GM12878 (cell line): ENCODE measurements at regions not wholly inside any gene's neighbourhood (a gene's known extent, or its start where the extent isn't known, plus 50 kb on each side); places are given as distances from the start of the nearest gene placed in this dataset.

Experiments used
- BHLHE40 ChIP-seq, 2 experiments: fragments of 450-650 bp in 1 of 2; IDR thresholded peaks; 2 replicates each; pipeline ENCODE4 v1.6.1; 2011 to 2017; ENCODE audit warnings: low read depth in 2 of 2, borderline replicate concordance in 1 of 2, improper control_type of control experiment in 1 of 2, low read length in 1 of 2, mild to moderate bottlenecking in 1 of 2
- CHD2 ChIP-seq: IDR thresholded peaks from 2 replicates; pipeline ENCODE4 v1.6.1; 2011; ENCODE audit warnings: low read depth, low read length, improper control_type of control experiment, borderline replicate concordance
- CREM ChIP-seq: IDR thresholded peaks from 2 replicates; pipeline ENCODE4 v1.6.1; 2014; ENCODE audit warnings: antibody characterized with exemption, low read depth
- IRF3 ChIP-seq: fragments of 450-650 bp; IDR thresholded peaks from 2 replicates; pipeline ENCODE4 v1.6.1; 2014; ENCODE audit warnings: mild to moderate bottlenecking
- MXI1 ChIP-seq: fragments of 150-350 bp; IDR thresholded peaks from 2 replicates; pipeline ENCODE4 v1.6.1; 2011; ENCODE audit warnings: low read depth, mild to moderate bottlenecking, inconsistent platforms, low read length, improper control_type of control experiment
- NFYA ChIP-seq: IDR thresholded peaks from 2 replicates; pipeline ENCODE4 v1.6.1; 2011; ENCODE audit warnings: low read depth, mild to moderate bottlenecking, low read length, improper control_type of control experiment, borderline replicate concordance
- POLR2A ChIP-seq: IDR thresholded peaks from 2 replicates; pipeline ENCODE4 v1.6.1; 2011; ENCODE audit warnings: low read depth, mild to moderate bottlenecking, low read length
- RFX5 ChIP-seq: IDR thresholded peaks from 2 replicates; pipeline ENCODE4 v1.6.1; 2011; ENCODE audit warnings: low read depth, low read length, improper control_type of control experiment
- SIX5 ChIP-seq: IDR thresholded peaks from 2 replicates; pipeline ENCODE4 v1.6.1; 2011; ENCODE audit warnings: mild to moderate bottlenecking, low read depth, low read length, moderate library complexity; ENCODE audit not compliant: severe bottlenecking
- SPI1 ChIP-seq: IDR thresholded peaks from 2 replicates; pipeline ENCODE4 v1.6.1; 2011; ENCODE audit warnings: low read depth, mild to moderate bottlenecking, low read length, moderate library complexity, borderline replicate concordance; ENCODE audit not compliant: insufficient read depth
- TCF7 ChIP-seq: IDR thresholded peaks from 2 replicates; pipeline ENCODE4 v1.6.1; 2014; ENCODE audit warnings: antibody characterized with exemption, borderline replicate concordance
- TF ChIP-seq, protein P1 (sequence below), 3 experiments: IDR thresholded peaks in 2 of 3; conservative IDR thresholded peaks in 1 of 3; 2 replicates each; pipeline ENCODE4 v1.5.1; 2011; ENCODE audit warnings: low read depth in 3 of 3, low read length in 3 of 3, mild to moderate bottlenecking in 3 of 3, control low read depth in 2 of 3, moderate library complexity in 2 of 3, inconsistent platforms in 1 of 3, mixed read lengths in 1 of 3; ENCODE audit not compliant: control insufficient read depth in 2 of 3, insufficient read depth in 1 of 3; ENCODE audit errors: extremely low read depth in 1 of 3

DNA sequence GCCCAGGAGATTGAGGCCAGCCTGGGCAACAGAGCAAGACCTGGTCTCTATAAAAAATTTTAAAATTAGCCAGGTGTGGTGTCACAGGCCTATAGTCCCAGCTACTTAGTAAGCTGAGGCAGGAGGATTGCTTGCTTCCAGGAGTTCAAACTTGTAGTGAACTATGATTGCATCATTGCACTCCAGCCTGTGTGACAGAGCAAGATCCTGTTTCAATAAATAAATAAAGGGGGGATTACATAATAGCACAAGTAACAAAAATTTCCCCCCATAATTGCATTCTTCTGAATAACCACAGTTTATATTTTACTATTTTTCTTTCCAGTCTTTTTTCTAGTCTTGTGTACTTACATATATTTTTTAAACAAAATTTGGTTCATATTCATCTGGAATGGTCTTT is 135.6 kb downstream of the CHIC2 start:
- TF ChIP-seq IRF3 (no peak), CREM (no peak), NFYA (no peak), SIX5 (no peak), RFX5 (no peak), SPI1 (no peak), POLR2A (no peak), MXI1 (no peak), BHLHE40 (IDR thresholded peaks at IDR 0.05; ENCODE audit: borderline replicate concordance in 1 of 2, low read depth in 2 of 2, low read length in 1 of 2) (no peak), TCF7 (no peak), CHD2 (no peak)
- TF ChIP-seq, protein P1, sequence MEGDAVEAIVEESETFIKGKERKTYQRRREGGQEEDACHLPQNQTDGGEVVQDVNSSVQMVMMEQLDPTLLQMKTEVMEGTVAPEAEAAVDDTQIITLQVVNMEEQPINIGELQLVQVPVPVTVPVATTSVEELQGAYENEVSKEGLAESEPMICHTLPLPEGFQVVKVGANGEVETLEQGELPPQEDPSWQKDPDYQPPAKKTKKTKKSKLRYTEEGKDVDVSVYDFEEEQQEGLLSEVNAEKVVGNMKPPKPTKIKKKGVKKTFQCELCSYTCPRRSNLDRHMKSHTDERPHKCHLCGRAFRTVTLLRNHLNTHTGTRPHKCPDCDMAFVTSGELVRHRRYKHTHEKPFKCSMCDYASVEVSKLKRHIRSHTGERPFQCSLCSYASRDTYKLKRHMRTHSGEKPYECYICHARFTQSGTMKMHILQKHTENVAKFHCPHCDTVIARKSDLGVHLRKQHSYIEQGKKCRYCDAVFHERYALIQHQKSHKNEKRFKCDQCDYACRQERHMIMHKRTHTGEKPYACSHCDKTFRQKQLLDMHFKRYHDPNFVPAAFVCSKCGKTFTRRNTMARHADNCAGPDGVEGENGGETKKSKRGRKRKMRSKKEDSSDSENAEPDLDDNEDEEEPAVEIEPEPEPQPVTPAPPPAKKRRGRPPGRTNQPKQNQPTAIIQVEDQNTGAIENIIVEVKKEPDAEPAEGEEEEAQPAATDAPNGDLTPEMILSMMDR (IDR thresholded peaks at IDR 0.05 in 2 of 3, conservative IDR thresholded peaks at IDR 0.05 in 1 of 3; ENCODE audit: control insufficient read depth in 2 of 3, extremely low read depth in 1 of 3, insufficient read depth in 1 of 3, low read depth in 3 of 3, low read length in 3 of 3): no peak
